CD14-positive monocyte (primary cell): ENCODE measurements at regions not wholly inside any gene's neighbourhood (a gene's known extent, or its start where the extent isn't known, plus 50 kb on each side); places are given as distances from the start of the nearest gene placed in this dataset. TPM values are rescaled to one million over a fixed set of nuclear protein-coding genes. Genes with fewer than 3 reads are reported as not detected.

Experiments
- DNase-seq, 3 donors: peaks; one replicate each; pipeline ENCODE4 v3.0.0-alpha.2; 2011 to 2022
- H2AFZ ChIP-seq: 2 replicates; pipeline ENCODE4 v1.6.0; 2012; ENCODE audit warnings: mild to moderate bottlenecking, low read depth, low read length, inconsistent platforms; ENCODE audit not compliant: insufficient read depth, poor library complexity, severe bottlenecking
- H3K27ac ChIP-seq, 2 donors: 1 replicate in 1 of 2; 2 replicates in 1 of 2; pipeline ENCODE4 v1.5.1; 2012 to 2013; ENCODE audit warnings: low read length in 2 of 2, control low read depth in 1 of 2, inconsistent platforms in 1 of 2, low read depth in 1 of 2, mild to moderate bottlenecking in 1 of 2
- H3K27me3 ChIP-seq, 2 donors: one replicate each; pipeline versions ENCODE4 v1.6.0 to v1.6.1; 2011 to 2013; ENCODE audit warnings: low read length in 2 of 2; ENCODE audit not compliant: control insufficient read depth in 2 of 2, insufficient read depth in 2 of 2
- H3K36me3 ChIP-seq, 2 donors: replicated peaks in 1 of 2; 1 replicate in 1 of 2; 2 replicates in 1 of 2; pipeline versions ENCODE4 v1.5.1 to v1.6.1; 2012 to 2013; ENCODE audit warnings: low read length in 2 of 2, control low read depth in 1 of 2, inconsistent platforms in 1 of 2, mild to moderate bottlenecking in 1 of 2; ENCODE audit not compliant: insufficient read depth in 2 of 2, control insufficient read depth in 1 of 2
- H3K4me1 ChIP-seq, 2 donors: 1 replicate in 1 of 2; 2 replicates in 1 of 2; pipeline versions ENCODE4 v1.5.1 to v1.6.1; 2012 to 2013; ENCODE audit warnings: low read length in 2 of 2, control low read depth in 1 of 2, inconsistent platforms in 1 of 2, mild to moderate bottlenecking in 1 of 2, moderate library complexity in 1 of 2; ENCODE audit not compliant: insufficient read depth in 2 of 2, control insufficient read depth in 1 of 2
- H3K4me2 ChIP-seq: replicated peaks from 2 replicates; pipeline ENCODE3; 2012; ENCODE audit warnings: low read length, moderate library complexity, mild to moderate bottlenecking; ENCODE audit not compliant: poor library complexity, severe bottlenecking; ENCODE audit errors: extremely low read depth
- H3K4me3 ChIP-seq, 3 experiments: fragments of 200-600 bp in 1 of 3; sonication (generic) in 1 of 3; replicated peaks in 1 of 3; 1 replicate in 2 of 3; 2 replicates in 1 of 3; pipeline ENCODE4 v1.5.1; 2011 to 2013; ENCODE audit warnings: low read length in 3 of 3, mild to moderate bottlenecking in 3 of 3, control low read depth in 2 of 3, low read depth in 2 of 3, inconsistent platforms in 1 of 3, moderate library complexity in 1 of 3
- H3K79me2 ChIP-seq: 2 replicates; pipeline ENCODE4 v1.6.0; 2012; ENCODE audit warnings: mild to moderate bottlenecking, control low read depth, inconsistent platforms, low read length, moderate library complexity; ENCODE audit not compliant: insufficient read depth
- H3K9ac ChIP-seq: 2 replicates; pipeline ENCODE4 v1.6.0; 2017; ENCODE audit warnings: low read length, mild to moderate bottlenecking; ENCODE audit not compliant: insufficient read depth, poor library complexity, severe bottlenecking
- H3K9me3 ChIP-seq, 2 donors: replicated peaks in 1 of 2; 1 replicate in 1 of 2; 2 replicates in 1 of 2; pipeline versions ENCODE4 v1.5.1 to v1.6.1; 2012 to 2013; ENCODE audit warnings: low read length in 2 of 2, control low read depth in 1 of 2; ENCODE audit not compliant: control insufficient read depth in 1 of 2, insufficient read depth in 1 of 2
- H4K20me1 ChIP-seq: 2 replicates; pipeline ENCODE4 v1.6.0; 2012; ENCODE audit warnings: mild to moderate bottlenecking, low read length, control low read depth, moderate library complexity; ENCODE audit not compliant: insufficient read depth
- H3K27ac Mint-ChIP-seq, 7 donors: one replicate each; pipeline ENCODE4 v1.8.0; 2020; ENCODE audit warnings: mild to moderate bottlenecking in 7 of 7, mixed read lengths in 7 of 7, moderate library complexity in 6 of 7, inconsistent platforms in 2 of 7
- H3K27me3 Mint-ChIP-seq, 3 donors: one replicate each; pipeline ENCODE4 v1.8.0; 2021 to 2022; ENCODE audit warnings: low read depth in 3 of 3, mild to moderate bottlenecking in 3 of 3, mixed read lengths in 3 of 3, moderate library complexity in 3 of 3, inconsistent platforms in 1 of 3
- H3K36me3 Mint-ChIP-seq, 2 donors: one replicate each; pipeline ENCODE4 v1.8.0; 2020; ENCODE audit warnings: mixed read lengths in 2 of 2, inconsistent platforms in 1 of 2, mild to moderate bottlenecking in 1 of 2
- H3K4me1 Mint-ChIP-seq: one replicate; pipeline ENCODE4 v1.8.0; 2020; ENCODE audit warnings: mild to moderate bottlenecking, mixed read lengths
- H3K4me3 Mint-ChIP-seq, 2 donors: one replicate each; pipeline ENCODE4 v1.8.0; 2020; ENCODE audit warnings: mild to moderate bottlenecking in 2 of 2, mixed read lengths in 2 of 2, moderate library complexity in 1 of 2
- H3K9me3 Mint-ChIP-seq, 7 donors: one replicate each; pipeline ENCODE4 v1.8.0; 2020 to 2022; ENCODE audit warnings: mixed read lengths in 7 of 7, mild to moderate bottlenecking in 6 of 7, moderate library complexity in 6 of 7, inconsistent platforms in 2 of 7
- WGBS: methylation state at CpG from one replicate; pipeline ENCODE4 v1.1.5; 2013; ENCODE audit warnings: missing lambda C conversion rate; ENCODE audit not compliant: insufficient coverage; 5-methylcytosine and 5-hydroxymethylcytosine counted together
- intact Hi-C, 2 donors: fragments of 100-400 bp; cut with micrococcal nuclease; formaldehyde crosslinking; loops; one replicate each; pipeline versions ENCODE4 v1.15.0 to v1.15.1; 2023
- small RNA-seq: library from RNA; depleted of rRNA; stranded (forward); fragments of <200 nt; gene quantifications from one replicate; pipeline ENCODE3, GENCODE V24; 2012; ENCODE audit warnings: low read depth; ENCODE audit not compliant: insufficient read length
- TF ChIP-seq, protein P1 (sequence below): fragments of 200-600 bp; IDR thresholded peaks from one replicate; pipeline ENCODE4 v1.8.0; 2022; ENCODE audit warnings: antibody characterized with exemption, mild to moderate bottlenecking

DNA sequence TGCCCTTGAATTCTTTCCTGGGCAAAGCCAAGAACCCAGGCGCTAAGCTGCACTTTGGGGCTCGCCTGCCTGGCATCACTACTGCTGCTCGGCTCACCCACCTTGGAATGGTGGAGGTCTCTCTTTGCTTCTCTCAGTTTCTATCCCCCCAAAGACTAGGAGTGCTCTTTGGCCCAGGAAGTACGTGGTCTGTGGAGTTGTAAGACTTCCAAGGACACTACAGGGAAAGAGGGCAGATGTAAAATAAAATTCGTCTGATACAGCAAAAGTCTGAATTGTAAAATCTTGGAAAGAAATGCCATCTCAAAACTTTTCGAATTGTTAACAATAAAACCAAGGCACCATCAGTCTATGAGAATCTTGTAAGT is 52.5 kb upstream of the MAP1LC3B2 start:
- Mint-ChIP-seq H3K4me3 (no peak overlapping the region), H3K4me1 (peaks cover 11% of the 10 kb centered on the region), H3K27ac (no peak overlapping the region), H3K9me3 (no peaks in the 10 kb centered on the region), H3K27me3 (peaks cover 8 to 19% (median 10%) of the 10 kb centered on the region in 3 donors), H3K36me3 (no peaks in the 10 kb centered on the region)
- Histone ChIP-seq H3K27ac (no peak overlapping the region), H3K4me1 (peaks cover 11 to 13% of the 10 kb centered on the region in 2 donors), H3K36me3 (no peaks in the 10 kb centered on the region), H3K79me2 (no peaks in the 10 kb centered on the region), H3K9me3 (no peaks in the 10 kb centered on the region), H3K4me3 (no peak overlapping the region), H4K20me1 (no peaks in the 10 kb centered on the region), H3K4me2 (no peak overlapping the region), H3K9ac (no peak overlapping the region), H2AFZ (no peak overlapping the region), H3K27me3 (peaks cover 0 to 7% of the 10 kb centered on the region in 2 donors)
- 100% methylated on average over 2 of the region's 6 CpGs for WGBS
- DNase-seq: no peak
- intact Hi-C loops: no loop called here
- TF ChIP-seq, protein P1, sequence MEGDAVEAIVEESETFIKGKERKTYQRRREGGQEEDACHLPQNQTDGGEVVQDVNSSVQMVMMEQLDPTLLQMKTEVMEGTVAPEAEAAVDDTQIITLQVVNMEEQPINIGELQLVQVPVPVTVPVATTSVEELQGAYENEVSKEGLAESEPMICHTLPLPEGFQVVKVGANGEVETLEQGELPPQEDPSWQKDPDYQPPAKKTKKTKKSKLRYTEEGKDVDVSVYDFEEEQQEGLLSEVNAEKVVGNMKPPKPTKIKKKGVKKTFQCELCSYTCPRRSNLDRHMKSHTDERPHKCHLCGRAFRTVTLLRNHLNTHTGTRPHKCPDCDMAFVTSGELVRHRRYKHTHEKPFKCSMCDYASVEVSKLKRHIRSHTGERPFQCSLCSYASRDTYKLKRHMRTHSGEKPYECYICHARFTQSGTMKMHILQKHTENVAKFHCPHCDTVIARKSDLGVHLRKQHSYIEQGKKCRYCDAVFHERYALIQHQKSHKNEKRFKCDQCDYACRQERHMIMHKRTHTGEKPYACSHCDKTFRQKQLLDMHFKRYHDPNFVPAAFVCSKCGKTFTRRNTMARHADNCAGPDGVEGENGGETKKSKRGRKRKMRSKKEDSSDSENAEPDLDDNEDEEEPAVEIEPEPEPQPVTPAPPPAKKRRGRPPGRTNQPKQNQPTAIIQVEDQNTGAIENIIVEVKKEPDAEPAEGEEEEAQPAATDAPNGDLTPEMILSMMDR: no peak

DNA sequence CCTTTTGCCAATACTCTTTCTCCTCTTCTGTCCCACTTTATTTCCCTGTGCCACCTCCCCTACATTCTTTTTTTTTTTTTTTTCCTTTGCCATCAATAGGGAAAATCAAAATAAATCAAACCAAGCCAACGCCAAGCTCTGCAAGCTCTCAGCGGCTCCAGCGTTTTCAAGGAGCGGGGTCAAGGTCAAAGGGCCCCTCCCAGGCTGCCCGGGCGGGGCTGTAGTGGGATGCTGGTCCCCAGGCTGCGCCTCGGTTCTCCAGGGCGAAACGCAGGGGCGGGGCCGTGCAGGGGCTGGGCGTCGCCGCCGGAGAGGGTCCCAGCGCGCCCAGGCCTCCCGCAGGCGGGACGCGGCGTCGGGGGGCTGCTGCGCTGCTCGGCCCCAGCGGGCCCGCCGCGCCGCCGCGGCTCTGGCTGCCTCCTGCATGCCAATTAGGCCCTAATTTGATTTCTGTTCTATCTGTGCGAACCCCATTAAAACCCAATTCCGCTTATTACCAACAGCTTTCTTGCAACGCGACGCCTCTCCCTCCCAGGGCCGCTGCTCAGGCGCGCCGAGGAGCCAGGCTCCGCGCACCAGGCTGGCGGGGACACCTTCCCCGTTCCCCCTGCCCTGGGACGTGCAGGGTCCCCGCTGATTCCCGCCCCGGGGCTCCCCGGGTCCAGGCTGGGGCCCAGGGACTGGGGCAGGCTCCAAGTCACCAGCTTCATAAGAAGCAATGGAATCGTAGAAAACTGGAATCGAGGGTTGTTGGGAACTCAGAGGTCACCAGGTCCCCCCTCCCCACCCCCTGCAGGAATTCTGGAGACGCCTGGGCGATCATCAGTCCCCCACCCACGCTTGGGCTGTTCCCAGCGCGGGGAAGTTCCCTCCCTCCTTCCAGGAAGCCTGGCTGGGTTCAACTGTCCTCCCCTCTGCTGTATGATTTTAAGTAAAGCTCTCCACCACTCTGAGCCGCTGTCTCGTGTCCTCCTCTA is 50.7 kb upstream of the MAP1LC3B2 start:
- intact Hi-C loops: no loop called here
- Mint-ChIP-seq H3K27ac (peak overlapping the region in 3 of 7 donors; percentile 11 to 81 (median 63)), H3K9me3 (no peaks in the 10 kb centered on the region), H3K4me3 (peak overlapping the region; percentile 80 to 90), H3K4me1 (peaks cover 11% of the 10 kb centered on the region), H3K36me3 (no peaks in the 10 kb centered on the region), H3K27me3 (peaks cover 7 to 19% (median 10%) of the 10 kb centered on the region in 3 donors)
- 2% methylated on average over 47 of the region's 60 CpGs for WGBS
- H3K9ac ChIP-seq: peak overlapping the region; percentile 60
- peak overlapping the region; percentile 82 for H3K4me2 ChIP-seq
- peaks cover 0 to 7% of the 10 kb centered on the region in 2 donors for H3K27me3 ChIP-seq
- H3K4me3 ChIP-seq: peak overlapping the region; percentile 29 to 70 (median 34)
- peaks cover 11 to 13% of the 10 kb centered on the region in 2 donors for H3K4me1 ChIP-seq
- H3K27ac ChIP-seq: no peak overlapping the region
- no peaks in the 10 kb centered on the region for H4K20me1 ChIP-seq
- H3K36me3 ChIP-seq: no peaks in the 10 kb centered on the region
- H3K79me2 ChIP-seq: no peaks in the 10 kb centered on the region
- DNase-seq: peak; percentile 17 to 29 (median 24)
- H2AFZ ChIP-seq: peak overlapping the region; percentile 90
- no peaks in the 10 kb centered on the region for H3K9me3 ChIP-seq
- TF ChIP-seq, protein P1: no peak

Small RNA genes lying in the stretch of these regions (small RNA-seq; reads per million reads assigned to genes)
- not detected for gene MIR4472-2
